ENCODE measurements at regions not wholly inside any gene's neighbourhood (a gene's known extent, or its start where the extent isn't known, plus 50 kb on each side); places are given as distances from the start of the nearest gene placed in this dataset.

- H3K27ac Mint-ChIP-seq (ENCODE audit: low read depth, unreplicated experiment), result no peak overlapping the region
- no TSS peak for BruUV-seq (replicated peaks)
- CTCF ChIA-PET, result no interaction called here
- H3K27me3 Mint-ChIP-seq (ENCODE audit: insufficient read depth, unreplicated experiment), result no peaks in the 10 kb centered on the region
- no peak for DNase-seq (ENCODE audit: unreplicated experiment)
- POLR2A ChIA-PET, result no interaction called here
- H3K36me3 Mint-ChIP-seq (ENCODE audit: insufficient read depth, unreplicated experiment), result no peaks in the 10 kb centered on the region
- intact Hi-C loops (cut with micrococcal nuclease), result no loop called here
- H3K4me1 Mint-ChIP-seq (ENCODE audit: insufficient read depth, unreplicated experiment), result no peaks in the 10 kb centered on the region
- H3K9me3 Mint-ChIP-seq (ENCODE audit: unreplicated experiment), result no peaks in the 10 kb centered on the region
- no peak overlapping the region for H3K4me3 Mint-ChIP-seq (ENCODE audit: unreplicated experiment)
- no peak for TF ChIP-seq CTCF (IDR thresholded peaks at IDR 0.05; ENCODE audit: unreplicated experiment)
These were observed 834.4 kb downstream of the KCNJ2 start for GRCh38 chr17:71003736-71004135.

DNA sequence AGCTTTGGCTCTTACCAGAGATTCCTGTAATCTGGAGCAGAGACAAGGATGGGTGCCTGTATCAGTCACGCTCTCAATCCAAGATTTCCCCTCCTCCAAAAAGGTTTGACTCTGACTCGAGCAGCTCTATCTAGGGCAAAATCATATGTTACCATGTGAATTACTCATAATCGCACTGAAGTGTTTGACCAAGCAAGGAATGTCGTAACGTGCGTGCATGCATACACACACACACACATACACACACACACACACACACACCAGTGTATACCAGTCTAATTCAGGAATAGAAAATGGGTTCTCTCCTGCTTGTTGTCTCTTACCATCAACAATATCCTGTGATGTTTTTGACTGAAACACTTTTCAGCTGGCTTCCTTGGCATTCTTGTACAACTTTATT lies 835.1 kb downstream of the KCNJ2 start:
- no peak for TF ChIP-seq CTCF (IDR thresholded peaks at IDR 0.05; ENCODE audit: unreplicated experiment)
- H3K4me1 Mint-ChIP-seq (ENCODE audit: insufficient read depth, unreplicated experiment), result no peaks in the 10 kb centered on the region
- H3K9me3 Mint-ChIP-seq (ENCODE audit: unreplicated experiment), result no peaks in the 10 kb centered on the region
- BruUV-seq (replicated peaks), result no TSS peak
- ChIA-PET POLR2A (interaction anchor here (0.6 kb wide), 1 partner anchor 53 kb away, joined by 3 read pairs; no protein-coding TSS in a partner anchor), CTCF (no interaction called here)
- no peak overlapping the region for H3K27ac Mint-ChIP-seq (ENCODE audit: low read depth, unreplicated experiment)
- intact Hi-C loops (cut with micrococcal nuclease), result no loop called here
- H3K36me3 Mint-ChIP-seq (ENCODE audit: insufficient read depth, unreplicated experiment), result no peaks in the 10 kb centered on the region
- no peak overlapping the region for H3K4me3 Mint-ChIP-seq (ENCODE audit: unreplicated experiment)
- no peaks in the 10 kb centered on the region for H3K27me3 Mint-ChIP-seq (ENCODE audit: insufficient read depth, unreplicated experiment)
- no peak for DNase-seq (ENCODE audit: unreplicated experiment)

GRCh38 chr17:71011391-71011790 lies 842.1 kb downstream of the KCNJ2 start:
- POLR2A ChIA-PET, result interaction anchor here (1.1 to 1.2 kb wide), 2 partner anchors 10 to 34 kb away, joined by 3 read pairs; no protein-coding TSS in a partner anchor
- no peaks in the 10 kb centered on the region for H3K36me3 Mint-ChIP-seq (ENCODE audit: insufficient read depth, unreplicated experiment)
- no peak overlapping the region for H3K4me3 Mint-ChIP-seq (ENCODE audit: unreplicated experiment)
- no peaks in the 10 kb centered on the region for H3K27me3 Mint-ChIP-seq (ENCODE audit: insufficient read depth, unreplicated experiment)
- H3K4me1 Mint-ChIP-seq (ENCODE audit: insufficient read depth, unreplicated experiment), result no peaks in the 10 kb centered on the region
- no peak for DNase-seq (ENCODE audit: unreplicated experiment)
- CTCF ChIA-PET, result interaction anchor here (0.8 to 1.0 kb wide), 2 partner anchors 111 to 244 kb away, joined by 3 read pairs; no protein-coding TSS in a partner anchor
- no peak overlapping the region for H3K27ac Mint-ChIP-seq (ENCODE audit: low read depth, unreplicated experiment)
- peaks cover 9% of the 10 kb centered on the region for H3K9me3 Mint-ChIP-seq (ENCODE audit: unreplicated experiment)
- no TSS peak for BruUV-seq (replicated peaks)
- intact Hi-C loops (cut with micrococcal nuclease), result no loop called here
- no peak for TF ChIP-seq CTCF (IDR thresholded peaks at IDR 0.05; ENCODE audit: unreplicated experiment)

DNA sequence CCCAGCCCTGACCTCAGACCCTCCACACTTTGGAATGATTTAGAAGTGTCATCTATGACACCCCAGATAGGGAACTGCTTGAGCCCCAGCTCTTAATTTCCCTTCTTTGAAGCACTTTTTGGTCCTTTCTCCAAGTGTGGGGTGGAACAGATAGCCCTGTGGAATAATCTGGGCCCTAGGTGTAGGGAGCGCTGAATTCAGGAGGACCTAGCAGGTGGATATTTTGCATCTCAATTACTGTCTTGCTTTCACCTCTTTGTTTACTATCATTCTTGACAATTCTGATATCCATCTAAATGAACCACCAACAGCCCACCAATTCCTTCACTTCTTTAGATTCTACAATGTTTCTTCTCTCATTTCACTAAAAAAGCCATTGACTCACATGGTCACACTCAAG lies 850.4 kb downstream of the KCNJ2 start:
- no peak for TF ChIP-seq CTCF (IDR thresholded peaks at IDR 0.05; ENCODE audit: unreplicated experiment)
- H3K9me3 Mint-ChIP-seq (ENCODE audit: unreplicated experiment), result no peaks in the 10 kb centered on the region
- intact Hi-C loops (cut with micrococcal nuclease), result no loop called here
- H3K36me3 Mint-ChIP-seq (ENCODE audit: insufficient read depth, unreplicated experiment), result no peaks in the 10 kb centered on the region
- no peak overlapping the region for H3K4me3 Mint-ChIP-seq (ENCODE audit: unreplicated experiment)
- no peak for DNase-seq (ENCODE audit: unreplicated experiment)
- POLR2A ChIA-PET, result no interaction called here
- no peaks in the 10 kb centered on the region for H3K4me1 Mint-ChIP-seq (ENCODE audit: insufficient read depth, unreplicated experiment)
- CTCF ChIA-PET, result no interaction called here
- H3K27ac Mint-ChIP-seq (ENCODE audit: low read depth, unreplicated experiment), result no peak overlapping the region
- H3K27me3 Mint-ChIP-seq (ENCODE audit: insufficient read depth, unreplicated experiment), result no peaks in the 10 kb centered on the region
- BruUV-seq (replicated peaks), result no TSS peak

Data from MCF 10A (cell line).